NCI-H2196 (cell line): ENCODE measurements at regions not wholly inside any gene's neighbourhood (a gene's known extent, or its start where the extent isn't known, plus 50 kb on each side); places are given as distances from the start of the nearest gene placed in this dataset.
A peak's percentile ranks its signal among the peaks of the same experiment; 100 is the strongest.

Experiments
- DNase-seq: peaks from one replicate; lab custom pipeline; 2025; ENCODE audit not compliant: unreplicated experiment; lab: John Stamatoyannopoulos, UW

- no peak for DNase-seq
Measured at GRCh38 chr3:182732232-182733015, 60.9 kb upstream of the ATP11B start.

GRCh38 chr3:182735672-182736071 is 57.6 kb upstream of the ATP11B start:
- DNase-seq, result no peak

GRCh38 chr3:182737825-182738224 is 55.5 kb upstream of the ATP11B start:
- no peak for DNase-seq

- peak; percentile 59 for DNase-seq
Measured at GRCh38 chr3:182738583-182739411, 54.5 kb upstream of the ATP11B start.

- peak; percentile 42 for DNase-seq
Measured at GRCh38 chr3:182739619-182740018, 53.7 kb upstream of the ATP11B start.

- peak; percentile 67 for DNase-seq
Measured at GRCh38 chr3:182740710-182741109, 52.6 kb upstream of the ATP11B start.

- no peak for DNase-seq
Measured at GRCh38 chr3:182741214-182741613, 52.1 kb upstream of the ATP11B start.
